ENCODE measurements at regions not wholly inside any gene's neighbourhood (a gene's known extent, or its start where the extent isn't known, plus 50 kb on each side); places are given as distances from the start of the nearest gene placed in this dataset.
A peak's percentile ranks its signal among the peaks of the same experiment; 100 is the strongest.
"Not testable (repeated sequence)": the region's sequence is repeated elsewhere in the genome, so short reads cannot be mapped to it uniquely, and the experiment has no call there.

DNA sequence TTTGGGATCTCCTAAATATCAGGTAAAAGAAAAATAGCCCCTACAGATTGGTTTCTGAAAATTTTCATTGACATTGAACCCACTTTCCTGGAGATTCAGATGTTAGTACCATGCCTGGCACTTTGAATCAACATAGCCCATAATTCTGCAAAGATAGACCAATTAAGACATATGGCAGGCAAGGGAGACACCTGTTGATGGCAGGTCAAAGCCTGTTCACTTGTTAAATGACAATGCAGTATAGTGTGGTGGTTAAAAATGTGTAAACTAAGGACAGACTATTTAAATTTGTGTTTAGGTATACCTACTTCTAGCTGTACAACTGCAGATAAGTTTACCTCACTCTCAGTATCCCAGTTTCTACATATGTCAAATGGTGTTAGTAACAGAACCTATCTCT is 178.1 kb upstream of the MMADHC start:
- DNase-seq: no peak

DNA sequence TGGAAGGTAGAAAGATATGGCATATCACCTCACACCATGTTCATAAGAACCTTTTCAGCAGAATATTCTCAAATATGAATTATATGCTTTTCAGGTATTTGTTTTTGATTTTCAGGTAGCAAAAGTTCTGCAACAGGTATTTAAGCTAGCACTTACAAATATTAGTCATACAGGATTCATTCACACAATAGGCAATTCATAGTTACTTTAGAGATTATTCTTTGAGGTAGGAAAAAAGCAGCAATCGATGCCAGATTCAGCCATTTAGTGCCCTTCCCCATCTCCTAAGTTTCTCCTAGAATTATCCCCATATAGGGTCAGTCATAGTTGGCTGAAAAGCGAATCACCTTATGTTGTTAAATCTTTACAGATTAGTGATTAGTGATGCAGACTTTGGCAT is 177.4 kb upstream of the MMADHC start:
- DNase-seq: no peak

DNA sequence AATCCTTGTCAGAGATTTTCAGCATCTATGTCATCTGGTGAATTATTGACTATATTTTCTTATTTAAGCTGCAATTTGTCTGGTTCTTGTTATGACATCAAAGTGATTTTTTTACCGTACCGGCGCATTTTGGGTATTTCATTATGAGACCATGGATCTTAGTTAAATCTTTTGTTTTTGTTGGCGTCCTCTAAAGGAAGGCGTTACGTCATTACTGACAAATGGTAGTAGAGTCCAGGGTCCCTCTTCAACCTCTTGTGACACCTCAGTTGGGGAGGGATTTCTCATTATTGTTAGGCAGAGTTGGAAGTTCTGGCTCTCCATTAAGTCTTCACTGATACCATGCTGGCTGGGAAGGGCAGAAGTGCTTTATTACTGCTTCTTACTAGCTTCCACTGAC is 175.8 kb upstream of the MMADHC start:
- no peak for DNase-seq

DNA sequence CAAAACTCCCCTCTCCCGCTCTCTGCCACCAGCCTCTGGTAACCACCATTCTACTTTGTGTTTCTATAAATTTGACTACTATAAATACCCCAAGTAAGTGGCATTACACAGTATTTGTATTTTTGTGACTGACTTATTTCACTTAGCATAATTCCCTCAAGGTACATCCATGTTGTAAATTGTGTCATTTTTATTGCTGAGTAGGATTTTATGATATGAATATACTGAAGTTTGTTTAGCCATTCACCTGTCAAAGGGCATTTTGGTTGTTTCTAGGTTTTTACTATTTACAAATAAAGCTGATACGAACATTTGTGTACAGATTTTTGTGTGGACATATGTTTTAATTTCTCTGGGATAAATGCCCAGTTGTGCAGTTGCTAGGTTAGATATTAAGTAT is 174.0 kb upstream of the MMADHC start:
- DNase-seq: no peak

GRCh38 chr2:149759382-149759781 is 171.8 kb upstream of the MMADHC start:
- not testable (repeated sequence) for DNase-seq

DNA sequence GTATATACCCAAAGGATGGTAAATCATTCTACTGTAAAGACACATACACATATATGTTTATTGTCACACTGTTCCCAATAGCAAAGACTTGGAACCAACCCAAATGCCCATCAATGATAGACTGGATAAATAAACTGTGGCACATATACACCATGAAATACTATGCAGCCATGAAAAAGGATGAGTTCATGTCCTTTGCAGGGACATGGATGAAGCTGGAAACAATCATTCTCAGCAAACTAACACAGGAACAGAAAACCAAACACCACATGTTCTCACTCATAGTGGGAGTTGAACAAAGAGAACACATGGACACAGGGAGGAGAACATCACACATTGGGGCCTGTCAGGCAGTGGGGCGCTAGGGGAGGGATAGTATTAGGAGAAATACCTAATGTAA is 167.1 kb upstream of the MMADHC start:
- not testable (repeated sequence) for DNase-seq

DNA sequence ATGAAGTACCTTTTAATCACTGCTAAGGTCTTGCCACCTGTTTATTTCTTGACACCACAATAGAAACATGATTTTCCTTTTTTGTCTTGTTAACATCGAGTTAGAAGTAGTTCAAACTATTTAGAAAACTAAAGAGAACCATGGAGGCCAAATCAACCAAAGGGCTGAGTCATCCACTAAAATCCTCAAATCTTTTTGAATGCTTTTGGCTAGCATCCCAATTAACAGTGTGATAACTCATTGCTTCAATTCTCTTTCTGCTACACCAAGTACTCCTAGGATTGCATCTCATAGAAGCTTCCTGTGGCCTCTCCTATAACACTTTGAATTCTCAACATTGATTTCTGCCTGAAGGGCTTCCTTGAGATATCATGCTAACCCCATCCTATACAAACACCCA is 159.9 kb upstream of the MMADHC start:
- DNase-seq: peak; percentile 77

GRCh38 chr2:149745396-149746230 is 158.0 kb upstream of the MMADHC start:
- DNase-seq: no peak

- peak; percentile 66 for DNase-seq
Observed at GRCh38 chr2:149744865-149745264, 157.3 kb upstream of the MMADHC start.

DNA sequence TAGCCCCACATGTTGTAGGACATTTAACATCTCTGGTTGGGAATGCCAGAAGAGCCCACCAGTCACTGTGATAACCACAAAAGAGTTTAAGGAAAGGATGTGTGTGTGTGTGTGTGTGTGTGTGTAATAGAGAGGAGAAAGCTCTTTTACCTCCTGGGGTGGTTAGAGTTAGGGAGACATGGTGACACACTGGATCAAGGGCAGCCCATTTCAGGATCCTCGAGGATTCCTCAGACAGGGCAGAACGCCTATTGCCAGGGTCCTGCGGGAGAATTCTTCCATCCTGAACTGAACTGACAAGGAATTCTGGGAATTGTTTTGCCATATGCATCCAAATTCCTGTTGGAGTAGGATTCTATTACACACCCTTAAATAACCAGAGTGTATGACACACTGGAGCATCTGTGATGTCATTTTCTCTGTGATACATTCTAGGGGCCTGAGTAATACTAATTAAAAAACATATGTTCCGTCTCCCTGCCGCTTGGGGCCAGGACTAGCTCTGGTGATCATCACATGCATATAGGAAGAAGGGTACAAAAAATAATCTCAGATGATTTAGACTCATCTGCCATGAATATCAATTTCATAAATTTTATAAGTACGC is 156.4 kb upstream of the MMADHC start:
- peak; percentile 97 for DNase-seq

DNA sequence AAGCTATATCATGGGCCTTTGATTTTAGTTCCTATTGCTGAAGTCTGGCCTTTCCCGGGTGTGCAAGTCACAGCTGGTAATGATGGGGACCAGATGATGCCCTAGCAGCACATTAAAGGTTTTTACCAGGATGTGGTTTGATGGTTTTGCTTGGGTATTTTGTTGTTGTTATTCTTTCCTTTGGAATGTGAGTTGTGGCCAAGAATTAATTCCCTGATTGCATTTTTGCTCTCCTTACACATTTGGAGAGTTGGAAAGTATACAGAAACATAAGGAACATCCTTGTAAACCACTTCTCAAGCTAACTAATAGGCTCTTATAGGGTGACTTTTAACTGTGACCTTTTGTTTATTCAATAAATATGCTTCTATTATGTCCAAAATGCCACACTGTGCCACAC is 154.1 kb upstream of the MMADHC start:
- DNase-seq: peak; percentile 96

DNA sequence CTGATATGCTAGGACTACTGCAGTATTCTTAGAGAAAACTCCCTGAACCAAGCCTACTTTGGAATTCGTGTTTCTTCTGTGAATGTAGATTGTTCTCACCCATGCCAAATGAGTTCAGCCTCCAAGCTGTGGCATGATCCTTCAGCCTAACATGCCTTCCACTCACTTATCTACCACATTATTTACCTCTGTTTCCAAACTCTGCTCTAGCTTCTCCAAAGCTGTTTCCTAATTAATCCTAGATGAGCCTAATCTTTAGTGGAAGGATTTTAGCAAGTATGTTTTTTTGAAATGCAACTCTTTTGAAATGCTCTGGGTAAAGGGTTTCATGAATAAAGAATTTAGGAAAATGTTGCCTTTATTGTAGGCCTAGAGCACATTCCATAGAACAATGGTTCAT is 152.9 kb upstream of the MMADHC start:
- no peak for DNase-seq

DNA sequence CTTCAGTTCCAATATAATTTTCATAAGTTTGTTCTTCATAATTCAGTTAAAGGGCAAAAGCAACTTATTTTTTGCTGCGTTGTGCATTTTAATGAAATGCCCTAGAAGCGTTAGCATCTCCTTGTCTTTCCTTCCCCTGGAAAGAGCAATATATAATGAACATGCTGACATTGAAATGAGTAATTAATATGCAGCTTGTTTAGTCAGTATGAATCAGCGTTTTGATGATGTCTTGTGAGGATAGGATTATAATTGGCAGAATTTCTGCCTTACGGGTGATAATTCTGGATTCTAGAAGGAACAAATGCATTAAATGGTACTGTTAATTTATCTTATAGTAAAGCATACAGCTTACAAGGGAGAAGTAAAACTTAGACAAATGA is 152.3 kb upstream of the MMADHC start:
- DNase-seq: peak; percentile 65

DNA sequence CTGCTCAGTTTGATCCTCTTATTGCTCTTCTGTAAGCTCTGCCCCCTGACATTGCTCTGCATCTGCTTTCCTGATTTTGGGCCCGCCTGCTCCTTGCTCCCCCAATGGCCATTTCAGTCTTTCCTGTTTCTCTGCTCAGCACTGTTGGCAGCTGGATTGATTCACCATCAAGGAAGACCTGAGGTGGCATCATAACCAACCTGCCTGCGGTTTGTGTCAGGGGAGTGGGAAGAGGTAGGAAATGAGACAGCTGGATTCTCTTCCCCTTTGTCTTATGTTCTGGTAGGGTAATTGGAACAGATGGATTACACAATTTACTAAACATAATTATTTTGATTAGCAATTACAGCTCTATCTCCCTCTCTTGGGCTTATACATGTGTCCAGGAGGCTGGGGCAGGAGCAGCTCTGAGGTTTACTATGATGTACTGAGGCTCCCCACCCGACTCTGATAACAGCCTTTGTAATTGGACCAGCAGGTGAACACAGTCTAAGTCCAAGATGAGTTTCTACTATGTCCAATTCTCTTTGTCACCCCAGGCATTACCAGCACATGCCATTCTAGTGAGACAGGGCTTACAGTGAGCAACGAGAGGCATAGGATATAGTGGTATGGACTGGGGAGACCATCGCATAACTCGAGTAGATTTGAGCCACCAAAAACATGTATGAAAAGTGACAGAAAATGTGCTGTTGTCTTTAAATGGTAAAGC is 151.8 kb upstream of the MMADHC start:
- peak; percentile 59 for DNase-seq

GRCh38 chr2:149738767-149739166 is 151.2 kb upstream of the MMADHC start:
- DNase-seq: peak; percentile 85

GRCh38 chr2:149737896-149738295 is 150.3 kb upstream of the MMADHC start:
- DNase-seq: peak; percentile 45

DNA sequence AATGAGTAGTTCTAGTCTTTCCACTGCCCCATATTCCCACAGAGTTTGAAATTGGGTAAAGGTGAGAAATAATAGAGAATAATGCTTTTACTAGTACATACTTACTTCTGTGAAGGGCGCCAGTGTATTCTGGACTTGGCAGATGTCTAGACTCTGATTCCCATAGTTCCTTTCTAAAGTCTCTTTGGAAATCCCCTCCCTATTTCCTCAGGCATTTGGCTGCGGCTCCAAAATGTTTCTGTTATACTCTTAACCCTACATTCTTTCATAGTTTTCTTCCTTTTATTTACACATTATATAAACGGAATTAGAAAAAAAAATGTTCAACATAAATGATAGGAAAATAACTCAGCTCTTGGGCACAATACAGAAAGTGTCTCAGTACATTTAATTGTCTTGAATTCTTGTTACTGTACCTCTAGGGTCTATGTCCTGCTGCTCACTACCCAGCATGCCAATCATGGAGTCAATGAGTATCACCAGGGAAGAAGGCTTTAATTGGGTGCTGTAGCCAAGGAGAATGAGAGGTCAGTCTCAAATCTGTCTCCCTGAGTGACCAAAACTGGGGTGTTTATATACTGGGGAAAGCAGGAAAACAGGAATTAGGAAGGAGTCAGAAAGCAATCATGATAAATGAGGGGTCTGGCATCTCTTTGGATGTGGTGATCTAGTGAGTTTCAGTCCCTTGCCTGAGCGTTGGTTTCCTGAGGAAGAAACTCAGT is 147.8 kb upstream of the MMADHC start:
- no peak for DNase-seq

DNA sequence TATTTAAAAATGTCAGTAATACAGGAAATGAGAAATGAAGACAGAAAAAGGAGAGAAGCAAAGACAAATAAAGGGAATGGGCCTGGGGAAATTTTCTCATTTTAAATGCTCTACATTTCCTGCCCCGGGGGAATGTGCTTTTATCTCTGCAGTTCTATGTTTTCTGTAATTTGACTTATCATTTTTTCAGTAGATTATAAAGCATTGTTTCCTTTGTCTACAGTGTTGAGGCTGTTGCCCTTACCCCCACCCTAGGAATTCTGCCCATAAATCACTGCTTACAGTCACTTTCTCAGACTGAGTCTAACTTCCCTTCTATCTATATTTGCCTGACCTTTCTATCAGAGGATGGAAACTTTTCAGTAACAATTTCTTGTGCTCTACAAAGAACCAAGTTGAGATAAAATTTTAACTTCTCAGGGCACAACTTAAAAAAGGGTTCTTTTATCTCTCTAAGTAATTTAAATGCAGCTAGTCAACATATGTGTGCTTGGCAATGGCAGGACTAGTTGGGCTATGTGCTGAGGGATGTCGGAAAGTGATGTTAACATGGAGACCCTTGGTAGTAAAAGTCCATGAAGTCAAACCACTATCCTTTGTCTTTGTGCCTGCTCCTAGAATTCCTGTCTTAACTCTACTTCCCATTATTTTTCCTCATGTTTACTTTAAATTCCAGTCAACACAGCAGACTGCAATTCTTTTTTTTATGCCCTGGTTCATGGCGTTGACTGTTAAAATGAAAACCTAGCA is 146.5 kb upstream of the MMADHC start:
- peak; percentile 65 for DNase-seq

- no peak for DNase-seq
Observed at GRCh38 chr2:149732730-149733290, 145.2 kb upstream of the MMADHC start.

DNA sequence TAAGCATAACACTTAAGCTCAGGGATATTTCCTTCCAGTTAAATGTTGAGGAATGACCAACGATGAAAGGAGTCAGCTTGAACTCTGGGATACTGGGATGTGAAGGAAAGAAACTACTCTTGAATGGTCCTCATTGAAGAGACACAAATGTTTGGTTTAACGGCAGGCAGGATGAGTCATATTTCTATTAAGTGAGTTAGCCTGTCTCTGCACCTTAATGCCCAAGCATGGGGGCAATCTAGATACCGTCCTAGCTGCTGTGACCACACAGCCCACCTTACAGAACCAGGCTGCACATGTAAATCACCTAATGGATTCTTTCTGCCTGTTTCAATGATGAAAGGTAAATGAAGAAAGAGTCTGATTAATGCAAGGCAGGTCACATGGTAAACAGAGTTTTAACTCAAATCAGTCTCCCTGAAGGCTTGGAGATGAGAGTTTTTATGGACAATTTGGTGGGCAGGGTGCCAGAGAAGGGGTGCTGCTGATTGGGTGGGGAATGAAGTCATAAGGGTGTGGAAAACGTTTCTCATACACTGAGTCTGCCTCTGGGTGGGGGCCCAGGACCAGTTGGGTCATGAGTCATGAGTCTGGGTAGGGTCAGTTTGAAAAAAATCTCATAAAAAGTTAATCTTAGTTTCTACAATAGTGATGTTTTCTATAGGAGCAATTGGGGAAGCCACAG is 144.6 kb upstream of the MMADHC start:
- DNase-seq: peak; percentile 65

GRCh38 chr2:149731079-149731478 is 143.5 kb upstream of the MMADHC start:
- DNase-seq: no peak

- DNase-seq: no peak
Observed at GRCh38 chr2:149729586-149729985, 142.0 kb upstream of the MMADHC start.

Data from fibroblast of skin of right quadriceps (primary cell).